ENCODE measurements at regions not wholly inside any gene's neighbourhood (a gene's known extent, or its start where the extent isn't known, plus 50 kb on each side); places are given as distances from the start of the nearest gene placed in this dataset.

DNA sequence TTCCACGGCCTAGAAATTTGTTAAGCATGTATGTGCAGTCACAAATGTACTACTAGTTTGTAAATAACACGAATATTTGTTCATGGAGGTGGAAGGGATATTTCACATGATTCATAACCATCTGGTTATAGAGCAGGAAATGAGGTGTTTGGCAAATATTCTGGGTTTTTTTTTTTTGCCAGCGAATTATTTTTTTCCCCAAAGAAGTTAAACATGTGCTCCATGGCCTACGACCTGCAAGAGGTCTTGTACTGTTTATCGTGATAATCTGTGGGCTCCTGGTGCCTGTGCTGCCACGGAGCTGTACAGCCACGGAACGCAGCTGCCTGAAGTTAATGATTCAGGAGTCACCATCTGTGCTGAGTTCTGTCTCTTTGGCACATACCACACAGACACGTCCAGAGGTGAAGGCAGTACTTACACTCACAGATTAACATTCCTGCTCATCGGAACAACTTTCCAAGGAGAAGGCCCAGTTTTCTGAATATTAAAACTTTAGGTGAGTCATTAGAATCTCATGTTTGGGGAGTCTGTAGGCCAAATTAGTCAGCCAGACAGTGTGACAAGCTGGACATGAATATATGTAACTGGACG lies 156.3 kb downstream of the TMX1 start:
- DNase-seq, result no peak

DNA sequence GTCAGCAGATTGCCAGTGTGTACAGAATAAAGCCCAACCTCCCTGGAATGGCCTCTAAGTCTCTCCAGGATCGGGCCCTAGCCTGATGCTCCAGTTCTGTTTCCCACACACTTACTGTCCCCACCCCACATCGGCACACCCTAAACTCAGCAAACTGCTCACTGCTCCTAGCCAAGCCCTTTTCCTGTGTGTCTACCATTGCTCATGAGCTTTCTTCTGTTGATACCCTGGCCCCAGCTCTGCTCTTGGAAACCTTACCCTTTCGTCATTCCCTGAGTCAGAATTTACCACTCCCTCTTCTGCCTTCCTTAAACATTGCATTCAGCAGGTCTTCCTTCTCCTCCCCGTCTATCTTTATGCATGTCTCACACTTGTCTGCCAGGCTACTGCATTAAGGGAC lies 158.9 kb downstream of the TMX1 start:
- DNase-seq, result no peak

DNA sequence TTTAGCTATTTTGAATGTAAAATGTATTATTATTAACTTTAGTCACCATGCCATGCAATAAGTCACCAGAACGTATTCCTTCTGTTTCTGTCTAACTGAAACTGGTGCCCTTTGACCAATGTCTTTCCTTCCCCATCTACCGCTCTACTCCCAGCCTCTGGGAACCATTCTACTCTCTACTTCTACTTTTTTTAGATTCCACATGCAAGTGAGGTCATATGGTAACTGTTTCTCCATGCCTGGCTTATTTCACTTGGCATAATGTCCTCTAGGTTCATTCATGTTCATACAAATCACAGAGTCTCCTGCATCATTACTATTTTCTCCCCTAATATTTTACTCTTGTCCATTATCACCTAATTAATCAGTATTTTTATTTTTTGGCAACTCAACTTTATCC lies 160.1 kb downstream of the TMX1 start:
- DNase-seq, result no peak

DNA sequence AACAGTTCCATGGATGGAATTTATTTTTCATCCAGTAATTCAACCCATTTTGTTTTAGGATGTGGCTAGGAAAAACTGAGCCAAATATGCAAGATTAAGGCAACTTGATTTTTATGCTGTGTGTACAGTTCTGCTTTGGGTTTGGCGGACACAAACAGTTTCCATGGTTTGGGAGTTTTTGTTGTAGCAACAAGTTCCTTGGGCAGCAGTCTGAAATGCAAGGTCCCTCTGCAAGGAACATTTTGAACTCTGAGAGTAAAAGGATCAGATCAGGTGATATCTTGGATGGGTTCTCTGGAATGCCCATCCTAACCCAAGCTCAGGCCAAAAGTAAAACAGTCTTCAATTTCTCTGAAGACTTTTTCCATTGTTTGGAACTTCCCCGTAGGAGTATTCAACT lies 161.2 kb downstream of the TMX1 start:
- DNase-seq, result peak in 1 of 51 donors; percentile 39

GRCh38 chr14:51401756-51402155 lies 161.7 kb downstream of the TMX1 start:
- DNase-seq, result no peak

GRCh38 chr14:51410897-51411296 lies 170.8 kb downstream of the TMX1 start:
- no peak for DNase-seq

DNA sequence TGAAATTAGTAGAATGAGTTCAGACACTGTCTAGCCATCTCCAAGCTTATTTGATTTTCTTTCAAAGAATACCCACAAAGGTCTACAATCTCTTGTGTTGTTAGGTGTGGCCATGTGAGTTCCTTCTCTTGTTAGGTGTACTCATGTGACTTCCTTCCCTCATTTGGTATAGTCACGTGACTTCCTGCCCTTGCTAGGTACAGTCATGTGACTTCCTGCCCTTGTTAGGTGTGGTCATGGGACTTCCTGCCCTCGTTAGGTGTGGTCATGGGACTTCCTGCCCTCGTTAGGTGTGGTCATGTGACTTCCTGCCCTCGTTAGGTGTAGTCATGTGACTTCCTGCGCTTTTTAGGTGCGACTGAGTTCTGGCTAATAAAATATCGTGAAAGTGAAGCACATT lies 179.6 kb downstream of the TMX1 start:
- no peak for DNase-seq

DNA sequence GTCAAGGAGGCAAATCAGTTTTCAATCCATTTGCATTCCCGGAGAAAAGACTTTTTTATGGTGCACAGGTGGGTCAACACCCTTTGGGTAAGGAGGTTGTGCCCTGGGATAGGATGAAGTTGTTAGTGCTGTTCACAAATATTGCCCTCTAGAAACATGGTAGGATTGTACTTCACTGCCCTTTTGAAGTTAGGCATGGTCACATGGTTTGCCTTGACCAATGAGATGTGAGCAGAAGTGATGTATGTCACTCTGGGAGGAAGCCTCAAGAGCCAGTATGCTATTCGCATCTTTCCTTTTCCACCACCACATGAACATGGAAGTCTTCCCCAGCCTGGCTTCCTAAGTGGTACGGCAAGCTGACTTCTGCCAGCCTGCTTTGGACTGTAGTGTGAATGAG lies 182.7 kb downstream of the TMX1 start:
- DNase-seq, result no peak

GRCh38 chr14:51424041-51424440 lies 184.0 kb downstream of the TMX1 start:
- no peak for DNase-seq

GRCh38 chr14:51424561-51425251 lies 184.7 kb downstream of the TMX1 start:
- no peak for DNase-seq

- no peak for DNase-seq
Observed at GRCh38 chr14:51428981-51429380, 188.9 kb downstream of the TMX1 start.

GRCh38 chr14:51430079-51430478 lies 190.0 kb downstream of the TMX1 start:
- DNase-seq, result no peak

GRCh38 chr14:51430633-51431032 lies 190.6 kb downstream of the TMX1 start:
- DNase-seq, result peak in 7 of 51 donors; percentile 2 to 28 (median 17)

- DNase-seq, result no peak
Observed at GRCh38 chr14:51431033-51431709, 191.1 kb downstream of the TMX1 start.

DNA sequence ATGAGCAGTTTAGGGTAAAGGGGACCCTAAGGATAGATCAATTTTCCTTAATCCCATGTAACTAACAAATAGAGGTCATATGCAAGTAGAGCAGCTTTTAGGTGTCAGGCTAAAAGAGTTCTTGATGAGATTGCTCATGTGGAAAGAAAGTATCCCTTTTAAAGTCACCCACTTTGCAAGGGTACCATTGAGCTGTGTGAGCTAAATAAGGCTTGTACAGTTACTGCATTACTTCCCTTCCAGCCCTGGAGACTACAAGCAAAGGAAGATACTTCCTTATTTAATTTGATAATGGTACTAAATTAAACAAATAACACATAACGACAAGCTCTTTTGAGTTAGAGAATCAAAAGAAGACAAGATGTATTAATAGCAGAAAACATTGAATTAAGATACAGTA lies 191.7 kb downstream of the TMX1 start:
- DNase-seq, result no peak

GRCh38 chr14:51432302-51432948 lies 192.4 kb downstream of the TMX1 start:
- DNase-seq, result no peak

- DNase-seq, result no peak
Observed at GRCh38 chr14:51436630-51437029, 196.6 kb downstream of the TMX1 start.

GRCh38 chr14:51439896-51440295 lies 199.8 kb downstream of the TMX1 start:
- DNase-seq, result no peak

GRCh38 chr14:51441001-51441400 lies 201.0 kb downstream of the TMX1 start:
- DNase-seq, result no peak

DNA sequence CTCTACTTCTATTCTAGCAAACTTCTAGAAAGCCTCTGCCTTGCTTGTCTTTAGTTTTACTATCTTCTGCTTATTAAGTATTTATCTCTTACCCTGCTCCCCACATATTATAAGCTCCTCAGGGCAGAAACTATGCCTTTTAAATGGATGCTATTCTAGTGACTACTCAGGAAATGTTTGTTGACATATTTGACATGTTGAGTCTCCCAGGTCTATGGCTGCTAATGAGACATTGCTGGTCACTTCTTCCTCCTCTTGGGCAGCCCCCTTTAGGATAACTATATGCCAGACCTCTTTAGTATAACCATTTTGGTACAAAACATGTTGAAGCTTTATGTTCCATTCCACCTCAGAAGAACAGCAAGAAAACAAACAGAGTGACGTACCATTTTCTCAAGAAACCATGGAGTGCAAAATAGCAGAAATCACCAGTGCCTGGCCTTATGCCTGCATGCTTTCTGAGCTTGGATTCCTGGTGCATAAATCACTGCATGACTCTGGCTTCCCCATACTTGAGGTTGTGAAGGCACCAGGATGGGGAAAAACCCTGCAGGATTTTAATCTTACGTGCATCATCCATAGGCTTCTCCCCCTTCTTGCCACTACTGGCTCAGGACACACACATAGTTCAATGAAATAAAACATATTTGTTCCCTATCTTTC lies 202.6 kb downstream of the TMX1 start:
- DNase-seq, result no peak

DNA sequence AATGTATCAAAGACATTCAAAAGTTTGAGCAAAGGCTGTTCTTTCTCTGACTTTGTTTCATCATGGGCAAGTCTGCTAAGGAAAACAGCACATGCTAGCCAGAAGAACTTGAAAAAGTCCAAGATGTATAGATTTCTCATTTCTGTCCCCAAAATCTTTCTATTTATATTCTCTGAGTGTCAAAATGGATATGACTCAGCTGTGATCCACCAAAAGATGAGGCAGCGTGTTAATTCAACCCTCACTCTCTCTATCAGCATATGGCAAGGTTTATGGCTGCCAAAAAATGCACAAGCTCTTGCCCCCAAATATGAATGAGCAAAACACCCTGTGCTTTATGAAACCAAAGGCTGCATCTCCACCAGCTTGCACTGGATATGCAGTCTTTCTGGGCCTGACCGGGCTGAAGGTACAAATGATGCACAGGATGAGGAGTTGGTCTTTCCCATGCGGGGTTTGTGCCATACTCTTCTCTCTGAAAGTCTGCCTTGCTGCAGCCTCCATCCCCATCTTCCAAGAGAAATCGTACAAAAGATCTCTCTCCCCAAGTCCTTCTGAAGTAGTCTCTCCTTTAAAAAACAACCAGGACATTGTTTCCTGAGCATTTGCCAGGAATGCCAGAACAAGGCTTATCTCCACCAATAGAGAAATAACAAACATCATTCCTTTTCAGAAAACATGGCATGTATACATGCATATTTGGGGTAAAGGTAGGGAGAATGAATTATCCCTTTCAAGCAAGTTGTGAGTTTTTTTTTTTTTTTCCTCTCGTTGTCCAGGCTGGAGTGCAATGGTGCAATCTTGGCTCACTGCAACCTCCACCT lies 203.4 kb downstream of the TMX1 start:
- DNase-seq, result peak in 1 of 51 donors; percentile 22
